IMR-90 (cell line): ENCODE measurements at regions not wholly inside any gene's neighbourhood (a gene's known extent, or its start where the extent isn't known, plus 50 kb on each side); places are given as distances from the start of the nearest gene placed in this dataset.

Source experiments
- ATAC-seq: fragments of 200-7000 bp; cut with Tn5 transposase; 2 replicates; pipeline ENCODE4 v1.9.1; 2020; ENCODE audit warnings: low read depth, mild to moderate bottlenecking, moderate library complexity
- BruUV-seq: library from RNA; stranded (reverse); fragments of 400-500 nt; replicated peaks from 2 replicates; lab custom pipeline; 2021; lab: Mats Ljungman, UMichigan
- CTCF ChIA-PET: fragments of 300-600 bp; formaldehyde crosslinking; extraction: SDS; loops from one replicate; lab custom pipeline; 2021; ENCODE audit warnings: antibody characterized with exemption; lab: Yijun Ruan, JAX
- POLR2A ChIA-PET: fragments of 300-600 bp; sonication (Branson Sonifier 250); formaldehyde crosslinking; loops from one replicate; lab custom pipeline; 2022; ENCODE audit warnings: antibody characterized with exemption; ENCODE audit not compliant: unreplicated experiment; lab: Charles Lee
- DNase-seq: peaks from one replicate; pipeline ENCODE4 v3.0.0; 2013
- H2AFZ ChIP-seq: replicated peaks from 2 replicates; pipeline ENCODE3; 2013; ENCODE audit warnings: low read length, mild to moderate bottlenecking; ENCODE audit not compliant: poor library complexity
- H2AK5ac ChIP-seq: 2 replicates; pipeline ENCODE4 v1.6.1; 2013; ENCODE audit warnings: low read depth, low read length, inconsistent platforms
- H2AK9ac ChIP-seq: replicated peaks from 2 replicates; pipeline ENCODE3; 2013; ENCODE audit warnings: mild to moderate bottlenecking, low read depth, low read length, moderate library complexity; ENCODE audit not compliant: poor library complexity
- H2BK120ac ChIP-seq: 2 replicates; pipeline ENCODE4 v1.6.1; 2013; ENCODE audit warnings: low read depth, low read length, inconsistent platforms
- H2BK15ac ChIP-seq: 3 replicates; pipeline ENCODE4 v1.6.1; 2013; ENCODE audit warnings: low read depth, low read length, inconsistent platforms
- H2BK20ac ChIP-seq: 2 replicates; pipeline ENCODE4 v1.6.1; 2013; ENCODE audit warnings: low read depth, mild to moderate bottlenecking, inconsistent platforms, low read length, moderate library complexity
- H2BK5ac ChIP-seq: 2 replicates; pipeline ENCODE4 v1.6.1; 2013; ENCODE audit warnings: mild to moderate bottlenecking, low read depth, low read length, inconsistent platforms; ENCODE audit not compliant: poor library complexity, severe bottlenecking
- H3K14ac ChIP-seq: replicated peaks from 2 replicates; pipeline ENCODE4 v1.6.1; 2013; ENCODE audit warnings: low read depth, low read length, inconsistent platforms
- H3K18ac ChIP-seq: 2 replicates; pipeline ENCODE4 v1.6.1; 2013; ENCODE audit warnings: low read depth, low read length, control low read depth
- H3K23ac ChIP-seq: 2 replicates; pipeline ENCODE4 v1.6.1; 2013; ENCODE audit warnings: low read depth, low read length, inconsistent platforms
- H3K27ac ChIP-seq: 2 replicates; pipeline ENCODE4 v1.5.1; 2013; ENCODE audit warnings: mild to moderate bottlenecking, control low read depth, low read length; ENCODE audit not compliant: insufficient read depth
- H3K27me3 ChIP-seq: 2 replicates; pipeline ENCODE4 v1.6.1; 2013; ENCODE audit warnings: low read length; ENCODE audit not compliant: control insufficient read depth, insufficient read depth
- H3K36me3 ChIP-seq: 2 replicates; pipeline ENCODE4 v1.6.1; 2013; ENCODE audit warnings: low read length, mixed read lengths; ENCODE audit not compliant: control insufficient read depth, insufficient read depth
- H3K4ac ChIP-seq: 2 replicates; pipeline ENCODE4 v1.6.1; 2013; ENCODE audit warnings: low read depth, low read length, inconsistent platforms
- H3K4me1 ChIP-seq: 2 replicates; pipeline ENCODE4 v1.6.1; 2013; ENCODE audit warnings: low read length, mixed read lengths; ENCODE audit not compliant: control insufficient read depth, insufficient read depth
- H3K4me2 ChIP-seq: 2 replicates; pipeline ENCODE4 v1.6.1; 2013; ENCODE audit warnings: low read depth, mild to moderate bottlenecking, control low read depth, low read length, moderate library complexity
- H3K4me3 ChIP-seq: 2 replicates; pipeline ENCODE4 v1.5.1; 2013; ENCODE audit warnings: low read depth, mild to moderate bottlenecking, control low read depth, low read length, moderate library complexity; ENCODE audit not compliant: insufficient read depth
- H3K56ac ChIP-seq: 2 replicates; pipeline ENCODE4 v1.6.1; 2013; ENCODE audit warnings: low read length, inconsistent platforms; ENCODE audit not compliant: insufficient read depth; ENCODE audit errors: extremely low read depth
- H3K79me1 ChIP-seq, 2 experiments: 2 replicates each; pipeline ENCODE4 v1.6.1; 2013; ENCODE audit warnings: low read length in 2 of 2, inconsistent platforms in 1 of 2, low read depth in 1 of 2
- H3K9ac ChIP-seq: 2 replicates; pipeline ENCODE4 v1.6.1; 2013; ENCODE audit warnings: low read depth, low read length, control low read depth
- H3K9me1 ChIP-seq: 2 replicates; pipeline ENCODE4 v1.6.1; 2013; ENCODE audit warnings: low read length, inconsistent platforms; ENCODE audit not compliant: insufficient read depth
- H3K9me3 ChIP-seq: 2 replicates; pipeline ENCODE4 v1.6.1; 2013; ENCODE audit warnings: low read length; ENCODE audit not compliant: control insufficient read depth, insufficient read depth
- H4K20me1 ChIP-seq: 2 replicates; pipeline ENCODE4 v1.6.1; 2013; ENCODE audit warnings: low read length, inconsistent platforms; ENCODE audit not compliant: insufficient read depth
- H4K5ac ChIP-seq: 2 replicates; pipeline ENCODE4 v1.6.1; 2013; ENCODE audit warnings: mild to moderate bottlenecking, low read depth, low read length, control low read depth
- H4K8ac ChIP-seq, 2 experiments: 2 replicates each; pipeline ENCODE4 v1.6.1; 2013; ENCODE audit warnings: low read depth in 2 of 2, low read length in 2 of 2, control low read depth in 1 of 2, inconsistent platforms in 1 of 2
- H4K91ac ChIP-seq: 2 replicates; pipeline ENCODE4 v1.6.1; 2013; ENCODE audit warnings: low read depth, low read length, inconsistent platforms; ENCODE audit not compliant: insufficient read depth
- BHLHE40 ChIP-seq: fragments of 150-350 bp; IDR thresholded peaks from 2 replicates; pipeline ENCODE4 v1.6.1; 2016; ENCODE audit warnings: mild to moderate bottlenecking, low read depth, low read length
- CEBPB ChIP-seq: IDR thresholded peaks from 2 replicates; pipeline ENCODE4 v1.6.1; 2012; ENCODE audit warnings: low read depth, low read length, improper control_type of control experiment
- CHD1 ChIP-seq: IDR thresholded peaks from 2 replicates; pipeline ENCODE4 v1.6.1; 2012; ENCODE audit warnings: low read depth, low read length, improper control_type of control experiment
- MAZ ChIP-seq: IDR thresholded peaks from 2 replicates; pipeline ENCODE4 v1.6.1; 2012; ENCODE audit warnings: low read depth, mild to moderate bottlenecking, low read length, improper control_type of control experiment, moderate library complexity, borderline replicate concordance
- MXI1 ChIP-seq: IDR thresholded peaks from 2 replicates; pipeline ENCODE4 v1.6.1; 2012; ENCODE audit warnings: low read depth, mild to moderate bottlenecking, low read length, moderate library complexity, borderline replicate concordance
- NFE2L2 ChIP-seq: fragments of 150-350 bp; IDR thresholded peaks from 2 replicates; pipeline ENCODE4 v1.6.1; 2016; ENCODE audit warnings: low read depth, mild to moderate bottlenecking, low read length
- POLR2A ChIP-seq: IDR thresholded peaks from 2 replicates; pipeline ENCODE4 v1.6.1; 2012; ENCODE audit warnings: mild to moderate bottlenecking, low read depth, low read length
- RAD21 ChIP-seq: IDR thresholded peaks from 2 replicates; pipeline ENCODE4 v1.6.1; 2012; ENCODE audit warnings: low read length, improper control_type of control experiment
- RCOR1 ChIP-seq: IDR thresholded peaks from 2 replicates; pipeline ENCODE4 v1.6.1; 2012; ENCODE audit warnings: mild to moderate bottlenecking, low read length, improper control_type of control experiment; ENCODE audit not compliant: insufficient replicate concordance
- SMC3 ChIP-seq: fragments of 150-350 bp; IDR thresholded peaks from 2 replicates; pipeline ENCODE4 v1.6.1; 2016; ENCODE audit warnings: low read depth, mild to moderate bottlenecking, antibody characterized with exemption, low read length, moderate library complexity
- USF2 ChIP-seq: fragments of 150-350 bp; IDR thresholded peaks from 2 replicates; pipeline ENCODE4 v1.6.1; 2017; ENCODE audit warnings: mild to moderate bottlenecking, antibody characterized with exemption, low read length, low read depth
- WGBS, 2 experiments: methylation state at CpG; one replicate each; pipeline versions ENCODE4 v1.1.5 to v1.1.7; 2013; ENCODE audit warnings: missing lambda C conversion rate in 2 of 2; ENCODE audit not compliant: insufficient read length in 1 of 2; ENCODE audit errors: extremely low coverage in 2 of 2; 5-methylcytosine and 5-hydroxymethylcytosine counted together
- dilution Hi-C: fragments of 300-500 bp; cut with HindIII; formaldehyde crosslinking; loops from one replicate; pipeline ENCODE4 v1.14.3; 2018; ENCODE audit warnings: low sequenced_read_pairs; ENCODE audit not compliant: unreplicated experiment
- in situ Hi-C: fragments of 300-500 bp; cut with MboI; formaldehyde crosslinking; loops from 3 replicates; pipeline ENCODE4 v1.14.3; 2019; ENCODE audit warnings: low sequenced_read_pairs, inconsistent platforms, mixed read lengths
- intact Hi-C: fragments of 100-400 bp; cut with micrococcal nuclease; formaldehyde crosslinking; loops from 2 replicates; pipeline ENCODE4 v1.10.0; 2022
- TF ChIP-seq, protein P1 (sequence below): conservative IDR thresholded peaks from 2 replicates; pipeline ENCODE4 v1.5.1; 2012; ENCODE audit warnings: mild to moderate bottlenecking, low read depth, low read length, improper control_type of control experiment
- TF ChIP-seq, protein P2 (sequence below): fragments of 150-350 bp; IDR thresholded peaks from 2 replicates; pipeline ENCODE4 v1.6.1; 2016; ENCODE audit warnings: low read depth, mild to moderate bottlenecking, low read length, moderate library complexity, borderline replicate concordance

DNA sequence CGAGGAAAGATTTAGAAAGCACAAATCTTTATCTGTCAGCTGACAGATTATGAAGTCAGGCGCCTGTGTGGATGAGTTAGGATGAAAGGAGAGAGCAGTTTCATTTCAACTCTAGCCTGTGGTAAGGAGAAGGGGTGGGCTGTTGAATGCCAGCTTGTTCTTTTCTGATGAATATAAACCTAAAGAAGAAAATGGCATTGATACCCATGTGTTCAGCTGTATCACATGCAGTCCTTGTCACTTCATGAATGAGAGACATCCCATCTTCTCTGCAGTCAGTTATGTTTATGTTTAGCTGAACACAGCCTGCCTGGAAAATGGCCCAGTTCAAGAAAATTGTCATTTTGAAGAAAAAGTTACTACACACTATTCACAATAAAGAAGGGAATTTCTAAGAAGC, 345.7 kb upstream of the RBMS3 start:
- POLR2A ChIA-PET, result no interaction called here

More for the DNA sequence above, 345.7 kb upstream of the RBMS3 start:
- BruUV-seq, result no TSS peak
- no peak overlapping the region for H3K4me2 ChIP-seq
- H2BK120ac ChIP-seq, result no peak overlapping the region
- dilution Hi-C loops (no loop called here), in situ Hi-C loops (no loop called here), intact Hi-C loops (no loop called here)
- H4K5ac ChIP-seq, result no peak overlapping the region
- peaks cover 2% of the 10 kb centered on the region; the same call in 1 of the 2 replicates for H3K27me3 ChIP-seq
- no peak for ATAC-seq
- no peak overlapping the region for H3K14ac ChIP-seq
- 20% methylated on average over 1 of the region's 2 CpGs; no CpG with 5 or more reads in 1 of the 2 experiments for WGBS, 2 experiments
- H3K56ac ChIP-seq, result no peak overlapping the region
- H2AK5ac ChIP-seq, result no peak overlapping the region
- no peak overlapping the region for H3K27ac ChIP-seq
- TF ChIP-seq CEBPB (no peak), BHLHE40 (no peak), SMC3 (no peak), MAZ (no peak), MXI1 (no peak), POLR2A (no peak), NFE2L2 (no peak), CHD1 (no peak), USF2 (no peak), RCOR1 (no peak), RAD21 (no peak)
- TF ChIP-seq, protein P1, sequence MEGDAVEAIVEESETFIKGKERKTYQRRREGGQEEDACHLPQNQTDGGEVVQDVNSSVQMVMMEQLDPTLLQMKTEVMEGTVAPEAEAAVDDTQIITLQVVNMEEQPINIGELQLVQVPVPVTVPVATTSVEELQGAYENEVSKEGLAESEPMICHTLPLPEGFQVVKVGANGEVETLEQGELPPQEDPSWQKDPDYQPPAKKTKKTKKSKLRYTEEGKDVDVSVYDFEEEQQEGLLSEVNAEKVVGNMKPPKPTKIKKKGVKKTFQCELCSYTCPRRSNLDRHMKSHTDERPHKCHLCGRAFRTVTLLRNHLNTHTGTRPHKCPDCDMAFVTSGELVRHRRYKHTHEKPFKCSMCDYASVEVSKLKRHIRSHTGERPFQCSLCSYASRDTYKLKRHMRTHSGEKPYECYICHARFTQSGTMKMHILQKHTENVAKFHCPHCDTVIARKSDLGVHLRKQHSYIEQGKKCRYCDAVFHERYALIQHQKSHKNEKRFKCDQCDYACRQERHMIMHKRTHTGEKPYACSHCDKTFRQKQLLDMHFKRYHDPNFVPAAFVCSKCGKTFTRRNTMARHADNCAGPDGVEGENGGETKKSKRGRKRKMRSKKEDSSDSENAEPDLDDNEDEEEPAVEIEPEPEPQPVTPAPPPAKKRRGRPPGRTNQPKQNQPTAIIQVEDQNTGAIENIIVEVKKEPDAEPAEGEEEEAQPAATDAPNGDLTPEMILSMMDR, result no peak
- TF ChIP-seq, protein P2, sequence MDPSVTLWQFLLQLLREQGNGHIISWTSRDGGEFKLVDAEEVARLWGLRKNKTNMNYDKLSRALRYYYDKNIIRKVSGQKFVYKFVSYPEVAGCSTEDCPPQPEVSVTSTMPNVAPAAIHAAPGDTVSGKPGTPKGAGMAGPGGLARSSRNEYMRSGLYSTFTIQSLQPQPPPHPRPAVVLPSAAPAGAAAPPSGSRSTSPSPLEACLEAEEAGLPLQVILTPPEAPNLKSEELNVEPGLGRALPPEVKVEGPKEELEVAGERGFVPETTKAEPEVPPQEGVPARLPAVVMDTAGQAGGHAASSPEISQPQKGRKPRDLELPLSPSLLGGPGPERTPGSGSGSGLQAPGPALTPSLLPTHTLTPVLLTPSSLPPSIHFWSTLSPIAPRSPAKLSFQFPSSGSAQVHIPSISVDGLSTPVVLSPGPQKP, result no peak
- no peak overlapping the region for H4K91ac ChIP-seq
- no peak overlapping the region for H3K4ac ChIP-seq
- no peak overlapping the region for H2BK15ac ChIP-seq
- H2AK9ac ChIP-seq, result no peak overlapping the region
- DNase-seq, result no peak
- no peak overlapping the region for H3K4me3 ChIP-seq
- H2BK5ac ChIP-seq, result no peak overlapping the region
- H3K9ac ChIP-seq, result no peak overlapping the region
- CTCF ChIA-PET, result no interaction called here
- no peak overlapping the region for H2AFZ ChIP-seq
- no peaks in the 10 kb centered on the region for H3K36me3 ChIP-seq
- no peaks in the 10 kb centered on the region for H4K20me1 ChIP-seq
- H3K23ac ChIP-seq, result no peak overlapping the region
- H4K8ac ChIP-seq, result no peak overlapping the region
- no peak overlapping the region for H3K18ac ChIP-seq
- no peaks in the 10 kb centered on the region for H3K4me1 ChIP-seq
- H3K9me1 ChIP-seq, result no peaks in the 10 kb centered on the region
- no peaks in the 10 kb centered on the region for H3K79me1 ChIP-seq
- no peak overlapping the region for H2BK20ac ChIP-seq
- H3K9me3 ChIP-seq, result no peaks in the 10 kb centered on the region
